HEK293 (cell line): ENCODE measurements at regions not wholly inside any gene's neighbourhood (a gene's known extent, or its start where the extent isn't known, plus 50 kb on each side); places are given as distances from the start of the nearest gene placed in this dataset.

Experiments used
- CTCF ChIA-PET: fragments of 350-600 bp; formaldehyde crosslinking; extraction: SDS; loops from one replicate; lab custom pipeline; 2021; ENCODE audit warnings: antibody characterized with exemption; lab: Yijun Ruan, JAX
- POLR2A ChIA-PET: fragments of 300-600 bp; formaldehyde crosslinking; extraction: SDS; loops from one replicate; lab custom pipeline; 2020; ENCODE audit warnings: antibody characterized with exemption, inconsistent platforms; lab: Yijun Ruan, JAX
- H3K27ac ChIP-seq: fragments of 200-500 bp; sonication (Bioruptor generic); 2 replicates; pipeline ENCODE4 v1.5.1; 2014; ENCODE audit warnings: low read depth, low read length, control low read depth, inconsistent platforms; ENCODE audit errors: extremely low read depth
- H3K36me3 ChIP-seq, 2 experiments: fragments of 200-500 bp in 1 of 2; sonication (Bioruptor generic) in 1 of 2; 1 replicate in 1 of 2; 2 replicates in 1 of 2; pipeline ENCODE4 v1.5.1; 2014 to 2017; ENCODE audit warnings: inconsistent platforms in 2 of 2, low read length in 2 of 2; ENCODE audit not compliant: control insufficient read depth in 2 of 2, insufficient read depth in 1 of 2
- H3K4me1 ChIP-seq: fragments of 200-500 bp; sonication (Bioruptor generic); 2 replicates; pipeline ENCODE4 v1.5.1; 2014; ENCODE audit warnings: mild to moderate bottlenecking, low read length, inconsistent platforms; ENCODE audit not compliant: control insufficient read depth, insufficient read depth
- H3K4me3 ChIP-seq: 2 replicates; pipeline ENCODE4 v1.5.1; 2011; ENCODE audit warnings: low read depth, mild to moderate bottlenecking, control low read depth, low read length, moderate library complexity
- H3K9me3 ChIP-seq: fragments of 200-500 bp; sonication (Bioruptor generic); 2 replicates; pipeline ENCODE4 v1.5.1; 2014; ENCODE audit warnings: low read depth, low read length, inconsistent platforms; ENCODE audit not compliant: control insufficient read depth, insufficient read depth
- GLI4 ChIP-seq: fragments of 450-650 bp; formaldehyde crosslinking; IDR thresholded peaks from 2 replicates; pipeline ENCODE4 v1.5.1; 2016; ENCODE audit warnings: missing biosample characterization, missing genetic modification characterization
- SP7 ChIP-seq: fragments of 450-650 bp; formaldehyde crosslinking; IDR thresholded peaks from 2 replicates; pipeline ENCODE4 v1.5.1; 2016; ENCODE audit warnings: missing biosample characterization, missing genetic modification characterization
- ZFP37 ChIP-seq: fragments of 450-650 bp; formaldehyde crosslinking; IDR thresholded peaks from 2 replicates; pipeline ENCODE4 v1.5.1; 2016; ENCODE audit warnings: missing biosample characterization, missing genetic modification characterization
- ZNF211 ChIP-seq: fragments of 450-650 bp; formaldehyde crosslinking; IDR thresholded peaks from 2 replicates; pipeline ENCODE4 v1.5.1; 2016; ENCODE audit warnings: low read depth, missing biosample characterization, missing genetic modification characterization
- ZNF223 ChIP-seq: fragments of 450-650 bp; formaldehyde crosslinking; IDR thresholded peaks from 2 replicates; pipeline ENCODE4 v1.5.1; 2016; ENCODE audit warnings: missing biosample characterization, missing genetic modification characterization
- ZNF266 ChIP-seq: fragments of 450-650 bp; formaldehyde crosslinking; IDR thresholded peaks from 2 replicates; pipeline ENCODE4 v1.5.1; 2016; ENCODE audit warnings: missing biosample characterization, missing genetic modification characterization, low read depth
- ZNF274 ChIP-seq, 2 experiments: fragments of 200-500 bp in 1 of 2; fragments of 450-650 bp in 1 of 2; sonication (Bioruptor generic) in 1 of 2; formaldehyde crosslinking in 1 of 2; IDR thresholded peaks; 2 replicates each; pipeline versions ENCODE4 v1.5.1 to v1.6.1; 2014 to 2016; ENCODE audit warnings: borderline replicate concordance in 1 of 2, inconsistent platforms in 1 of 2, low read length in 1 of 2, missing biosample characterization in 1 of 2, missing genetic modification characterization in 1 of 2
- ZNF354C ChIP-seq: fragments of 450-650 bp; formaldehyde crosslinking; IDR thresholded peaks from 2 replicates; pipeline ENCODE4 v1.5.1; 2016; ENCODE audit warnings: missing biosample characterization, missing genetic modification characterization, low read depth, borderline replicate concordance
- ZNF544 ChIP-seq: fragments of 450-650 bp; formaldehyde crosslinking; IDR thresholded peaks from 2 replicates; pipeline ENCODE4 v1.5.0; 2017; ENCODE audit warnings: missing biosample characterization, missing genetic modification characterization
- ZNF600 ChIP-seq: fragments of 450-650 bp; formaldehyde crosslinking; IDR thresholded peaks from 2 replicates; pipeline ENCODE4 v1.5.1; 2016; ENCODE audit warnings: missing biosample characterization, missing genetic modification characterization
- ZNF660 ChIP-seq: fragments of 450-650 bp; IDR thresholded peaks from 2 replicates; pipeline ENCODE4 v1.5.1; 2018; ENCODE audit warnings: missing biosample characterization, mild to moderate bottlenecking, missing genetic modification characterization
- ZNF677 ChIP-seq: fragments of 450-650 bp; IDR thresholded peaks from 2 replicates; pipeline ENCODE4 v1.5.0; 2018; ENCODE audit warnings: missing biosample characterization, mild to moderate bottlenecking, missing genetic modification characterization, moderate library complexity
- ZNF768 ChIP-seq: fragments of 450-650 bp; formaldehyde crosslinking; IDR thresholded peaks from 2 replicates; pipeline ENCODE4 v1.5.1; 2018; ENCODE audit warnings: missing biosample characterization, mild to moderate bottlenecking, missing genetic modification characterization
- ZNF843 ChIP-seq: fragments of 450-650 bp; formaldehyde crosslinking; IDR thresholded peaks from 2 replicates; pipeline ENCODE4 v1.5.1; 2016; ENCODE audit warnings: missing biosample characterization, missing genetic modification characterization
- ZSCAN16 ChIP-seq: fragments of 450-650 bp; formaldehyde crosslinking; IDR thresholded peaks from 2 replicates; pipeline ENCODE4 v1.5.1; 2016; ENCODE audit warnings: missing biosample characterization, missing genetic modification characterization
- TF ChIP-seq, protein P1 (sequence below): fragments of 450-650 bp; formaldehyde crosslinking; IDR thresholded peaks from 2 replicates; pipeline ENCODE4 v1.5.1; 2016; ENCODE audit warnings: missing biosample characterization, missing genetic modification characterization
- TF ChIP-seq, protein P2 (sequence below): fragments of 450-650 bp; formaldehyde crosslinking; IDR thresholded peaks from 2 replicates; pipeline ENCODE4 v1.5.1; 2016; ENCODE audit warnings: missing biosample characterization, missing genetic modification characterization
- TF ChIP-seq, protein P3 (sequence below): fragments of 450-650 bp; formaldehyde crosslinking; IDR thresholded peaks from 2 replicates; pipeline ENCODE4 v1.5.1; 2016; ENCODE audit warnings: missing biosample characterization, missing genetic modification characterization
- TF ChIP-seq, protein P4 (sequence below): fragments of 450-650 bp; formaldehyde crosslinking; IDR thresholded peaks from 2 replicates; pipeline ENCODE4 v1.5.1; 2016; ENCODE audit warnings: missing biosample characterization, missing genetic modification characterization
- TF ChIP-seq, protein P5 (sequence below): fragments of 450-650 bp; formaldehyde crosslinking; IDR thresholded peaks from 2 replicates; pipeline ENCODE4; 2016; ENCODE audit warnings: missing biosample characterization, missing genetic modification characterization
- TF ChIP-seq, protein P6 (sequence below): fragments of 450-650 bp; formaldehyde crosslinking; IDR thresholded peaks from 2 replicates; pipeline ENCODE4 v1.5.1; 2016; ENCODE audit warnings: missing biosample characterization, missing genetic modification characterization
- TF ChIP-seq, protein P7 (sequence below): fragments of 450-650 bp; formaldehyde crosslinking; IDR thresholded peaks from 2 replicates; pipeline ENCODE4 v1.5.1; 2016; ENCODE audit warnings: missing biosample characterization, missing genetic modification characterization

DNA sequence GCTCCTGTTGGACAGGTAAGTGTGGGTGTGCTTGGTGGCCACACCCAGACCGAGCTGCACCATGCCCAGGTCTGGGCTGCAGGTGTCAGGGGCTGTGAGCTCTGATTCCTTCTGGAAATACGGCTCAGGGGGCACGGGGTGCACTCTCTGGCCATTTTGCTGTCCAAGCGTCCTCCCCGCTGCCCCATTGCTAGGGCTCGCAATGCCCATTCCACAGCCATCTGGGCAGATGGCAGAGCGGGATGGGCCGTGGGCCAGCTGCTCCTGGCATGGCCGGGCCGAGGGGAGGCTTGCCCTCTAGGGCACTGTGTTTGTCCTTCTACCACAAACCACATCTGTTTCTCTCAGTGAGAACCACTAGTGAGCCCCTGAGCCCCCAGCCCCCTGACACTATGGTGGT is 67.9 kb upstream of the RXRA start:
- ChIA-PET POLR2A (no interaction called here), CTCF (interaction anchor here (1.8 kb wide), 1 partner anchor 88 kb away, joined by 7 read pairs; no protein-coding TSS in a partner anchor)

DNA sequence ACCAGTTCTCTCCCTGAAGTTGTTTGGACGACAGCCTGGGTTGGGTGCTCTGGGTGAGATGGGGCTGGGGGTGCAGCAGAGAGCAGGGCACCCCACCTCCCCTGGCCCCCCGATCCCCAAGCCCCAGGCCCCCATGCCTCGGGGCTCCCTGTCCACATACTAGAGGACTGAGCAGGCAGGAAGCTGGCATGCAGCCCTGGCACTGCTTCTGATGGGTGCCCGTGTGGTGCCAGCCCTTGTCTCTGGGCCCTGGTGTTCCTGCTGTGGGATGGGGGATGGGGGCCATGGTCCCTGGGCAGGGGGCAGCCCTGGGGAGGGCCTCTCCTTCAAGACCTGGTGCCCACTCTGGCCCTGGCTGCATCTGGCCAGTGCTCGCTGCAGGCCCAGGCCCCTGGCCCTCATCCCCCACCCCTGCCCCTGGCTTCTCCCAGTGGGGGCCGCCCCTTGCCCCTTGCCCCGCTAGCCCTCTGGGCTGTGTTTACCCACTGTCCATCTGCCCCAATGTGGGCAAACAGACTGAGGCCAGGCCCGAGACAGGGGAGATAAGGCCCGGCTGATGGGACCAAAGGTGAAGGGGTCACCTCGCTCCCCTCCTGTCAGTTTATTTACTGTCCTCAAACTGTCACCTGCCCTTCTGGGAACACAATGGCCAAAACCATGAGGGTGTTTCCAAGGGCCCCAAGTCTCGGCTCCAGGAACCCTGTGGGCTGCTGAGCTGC is 67.3 kb upstream of the RXRA start:
- Histone ChIP-seq H3K36me3 (no peaks in the 10 kb centered on the region), H3K4me3 (no peak overlapping the region), H3K4me1 (no peaks in the 10 kb centered on the region), H3K27ac (no peak overlapping the region), H3K9me3 (no peaks in the 10 kb centered on the region)
- POLR2A ChIA-PET: no interaction called here
- TF ChIP-seq ZFP37 (tag by site-specific recombination): no peak
- TF ChIP-seq GLI4: no peak
- TF ChIP-seq ZNF843 (tag by site-specific recombination): no peak
- TF ChIP-seq, protein P1, sequence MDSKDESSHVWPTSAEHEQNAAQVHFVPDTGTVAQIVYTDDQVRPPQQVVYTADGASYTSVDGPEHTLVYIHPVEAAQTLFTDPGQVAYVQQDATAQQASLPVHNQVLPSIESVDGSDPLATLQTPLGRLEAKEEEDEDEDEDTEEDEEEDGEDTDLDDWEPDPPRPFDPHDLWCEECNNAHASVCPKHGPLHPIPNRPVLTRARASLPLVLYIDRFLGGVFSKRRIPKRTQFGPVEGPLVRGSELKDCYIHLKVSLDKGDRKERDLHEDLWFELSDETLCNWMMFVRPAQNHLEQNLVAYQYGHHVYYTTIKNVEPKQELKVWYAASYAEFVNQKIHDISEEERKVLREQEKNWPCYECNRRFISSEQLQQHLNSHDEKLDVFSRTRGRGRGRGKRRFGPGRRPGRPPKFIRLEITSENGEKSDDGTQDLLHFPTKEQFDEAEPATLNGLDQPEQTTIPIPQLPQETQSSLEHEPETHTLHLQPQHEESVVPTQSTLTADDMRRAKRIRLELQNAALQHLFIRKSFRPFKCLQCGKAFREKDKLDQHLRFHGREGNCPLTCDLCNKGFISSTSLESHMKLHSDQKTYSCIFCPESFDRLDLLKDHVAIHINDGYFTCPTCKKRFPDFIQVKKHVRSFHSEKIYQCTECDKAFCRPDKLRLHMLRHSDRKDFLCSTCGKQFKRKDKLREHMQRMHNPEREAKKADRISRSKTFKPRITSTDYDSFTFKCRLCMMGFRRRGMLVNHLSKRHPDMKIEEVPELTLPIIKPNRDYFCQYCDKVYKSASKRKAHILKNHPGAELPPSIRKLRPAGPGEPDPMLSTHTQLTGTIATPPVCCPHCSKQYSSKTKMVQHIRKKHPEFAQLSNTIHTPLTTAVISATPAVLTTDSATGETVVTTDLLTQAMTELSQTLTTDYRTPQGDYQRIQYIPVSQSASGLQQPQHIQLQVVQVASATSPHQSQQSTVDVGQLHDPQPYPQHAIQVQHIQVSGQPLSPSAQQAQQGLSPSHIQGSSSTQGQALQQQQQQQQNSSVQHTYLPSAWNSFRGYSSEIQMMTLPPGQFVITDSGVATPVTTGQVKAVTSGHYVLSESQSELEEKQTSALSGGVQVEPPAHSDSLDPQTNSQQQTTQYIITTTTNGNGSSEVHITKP (tag by site-specific recombination): no peak
- no peak for TF ChIP-seq ZNF660 (tag by site-specific recombination)
- TF ChIP-seq ZNF544 (tag by site-specific recombination): no peak
- CTCF ChIA-PET: no interaction called here

More for the DNA sequence above, 67.9 kb upstream of the RXRA start:
- H3K4me3 ChIP-seq: no peak overlapping the region
- no peaks in the 10 kb centered on the region for H3K36me3 ChIP-seq
- no peak overlapping the region for H3K27ac ChIP-seq
- no peaks in the 10 kb centered on the region for H3K4me1 ChIP-seq
- H3K9me3 ChIP-seq: no peaks in the 10 kb centered on the region
- TF ChIP-seq, protein P2, sequence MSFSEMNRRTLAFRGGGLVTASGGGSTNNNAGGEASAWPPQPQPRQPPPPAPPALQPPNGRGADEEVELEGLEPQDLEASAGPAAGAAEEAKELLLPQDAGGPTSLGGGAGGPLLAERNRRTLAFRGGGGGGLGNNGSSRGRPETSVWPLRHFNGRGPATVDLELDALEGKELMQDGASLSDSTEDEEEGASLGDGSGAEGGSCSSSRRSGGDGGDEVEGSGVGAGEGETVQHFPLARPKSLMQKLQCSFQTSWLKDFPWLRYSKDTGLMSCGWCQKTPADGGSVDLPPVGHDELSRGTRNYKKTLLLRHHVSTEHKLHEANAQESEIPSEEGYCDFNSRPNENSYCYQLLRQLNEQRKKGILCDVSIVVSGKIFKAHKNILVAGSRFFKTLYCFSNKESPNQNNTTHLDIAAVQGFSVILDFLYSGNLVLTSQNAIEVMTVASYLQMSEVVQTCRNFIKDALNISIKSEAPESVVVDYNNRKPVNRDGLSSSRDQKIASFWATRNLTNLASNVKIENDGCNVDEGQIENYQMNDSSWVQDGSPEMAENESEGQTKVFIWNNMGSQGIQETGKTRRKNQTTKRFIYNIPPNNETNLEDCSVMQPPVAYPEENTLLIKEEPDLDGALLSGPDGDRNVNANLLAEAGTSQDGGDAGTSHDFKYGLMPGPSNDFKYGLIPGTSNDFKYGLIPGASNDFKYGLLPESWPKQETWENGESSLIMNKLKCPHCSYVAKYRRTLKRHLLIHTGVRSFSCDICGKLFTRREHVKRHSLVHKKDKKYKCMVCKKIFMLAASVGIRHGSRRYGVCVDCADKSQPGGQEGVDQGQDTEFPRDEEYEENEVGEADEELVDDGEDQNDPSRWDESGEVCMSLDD (tag by site-specific recombination): no peak
- TF ChIP-seq ZNF266 (no peak), ZNF677 (tag by site-specific recombination) (no peak), ZNF660 (tag by site-specific recombination) (no peak), ZNF223 (tag by site-specific recombination) (no peak), ZSCAN16 (no peak), ZNF211 (tag by site-specific recombination) (no peak), ZNF768 (tag by site-specific recombination) (no peak), SP7 (no peak), ZNF354C (tag by site-specific recombination) (no peak), ZNF600 (no peak), ZNF274 (IDR thresholded peaks at IDR 0.05; ENCODE audit: low read length) (no peak), ZNF274 (tag by site-specific recombination; IDR thresholded peaks at IDR 0.05; ENCODE audit: borderline replicate concordance) (no peak)
- TF ChIP-seq, protein P3, sequence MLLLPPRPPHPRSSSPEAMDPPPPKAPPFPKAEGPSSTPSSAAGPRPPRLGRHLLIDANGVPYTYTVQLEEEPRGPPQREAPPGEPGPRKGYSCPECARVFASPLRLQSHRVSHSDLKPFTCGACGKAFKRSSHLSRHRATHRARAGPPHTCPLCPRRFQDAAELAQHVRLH (tag by site-specific recombination): no peak
- TF ChIP-seq, protein P4, sequence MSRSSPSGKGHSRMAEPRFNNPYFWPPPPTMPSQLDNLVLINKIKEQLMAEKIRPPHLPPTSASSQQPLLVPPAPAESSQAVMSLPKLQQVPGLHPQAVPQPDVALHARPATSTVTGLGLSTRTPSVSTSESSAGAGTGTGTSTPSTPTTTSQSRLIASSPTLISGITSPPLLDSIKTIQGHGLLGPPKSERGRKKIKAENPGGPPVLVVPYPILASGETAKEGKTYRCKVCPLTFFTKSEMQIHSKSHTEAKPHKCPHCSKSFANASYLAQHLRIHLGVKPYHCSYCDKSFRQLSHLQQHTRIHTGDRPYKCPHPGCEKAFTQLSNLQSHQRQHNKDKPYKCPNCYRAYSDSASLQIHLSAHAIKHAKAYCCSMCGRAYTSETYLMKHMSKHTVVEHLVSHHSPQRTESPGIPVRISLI (tag by site-specific recombination): no peak
- TF ChIP-seq, protein P5, sequence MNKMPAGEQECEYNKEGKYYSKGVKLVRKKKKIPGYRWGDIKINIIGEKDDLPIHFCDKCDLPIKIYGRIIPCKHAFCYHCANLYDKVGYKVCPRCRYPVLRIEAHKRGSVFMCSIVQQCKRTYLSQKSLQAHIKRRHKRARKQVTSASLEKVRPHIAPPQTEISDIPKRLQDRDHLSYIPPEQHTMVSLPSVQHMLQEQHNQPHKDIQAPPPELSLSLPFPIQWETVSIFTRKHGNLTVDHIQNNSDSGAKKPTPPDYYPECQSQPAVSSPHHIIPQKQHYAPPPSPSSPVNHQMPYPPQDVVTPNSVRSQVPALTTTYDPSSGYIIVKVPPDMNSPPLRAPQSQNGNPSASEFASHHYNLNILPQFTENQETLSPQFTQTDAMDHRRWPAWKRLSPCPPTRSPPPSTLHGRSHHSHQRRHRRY (tag by site-specific recombination): no peak
- TF ChIP-seq, protein P6, sequence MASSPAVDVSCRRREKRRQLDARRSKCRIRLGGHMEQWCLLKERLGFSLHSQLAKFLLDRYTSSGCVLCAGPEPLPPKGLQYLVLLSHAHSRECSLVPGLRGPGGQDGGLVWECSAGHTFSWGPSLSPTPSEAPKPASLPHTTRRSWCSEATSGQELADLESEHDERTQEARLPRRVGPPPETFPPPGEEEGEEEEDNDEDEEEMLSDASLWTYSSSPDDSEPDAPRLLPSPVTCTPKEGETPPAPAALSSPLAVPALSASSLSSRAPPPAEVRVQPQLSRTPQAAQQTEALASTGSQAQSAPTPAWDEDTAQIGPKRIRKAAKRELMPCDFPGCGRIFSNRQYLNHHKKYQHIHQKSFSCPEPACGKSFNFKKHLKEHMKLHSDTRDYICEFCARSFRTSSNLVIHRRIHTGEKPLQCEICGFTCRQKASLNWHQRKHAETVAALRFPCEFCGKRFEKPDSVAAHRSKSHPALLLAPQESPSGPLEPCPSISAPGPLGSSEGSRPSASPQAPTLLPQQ (tag by site-specific recombination): no peak
- TF ChIP-seq, protein P7, sequence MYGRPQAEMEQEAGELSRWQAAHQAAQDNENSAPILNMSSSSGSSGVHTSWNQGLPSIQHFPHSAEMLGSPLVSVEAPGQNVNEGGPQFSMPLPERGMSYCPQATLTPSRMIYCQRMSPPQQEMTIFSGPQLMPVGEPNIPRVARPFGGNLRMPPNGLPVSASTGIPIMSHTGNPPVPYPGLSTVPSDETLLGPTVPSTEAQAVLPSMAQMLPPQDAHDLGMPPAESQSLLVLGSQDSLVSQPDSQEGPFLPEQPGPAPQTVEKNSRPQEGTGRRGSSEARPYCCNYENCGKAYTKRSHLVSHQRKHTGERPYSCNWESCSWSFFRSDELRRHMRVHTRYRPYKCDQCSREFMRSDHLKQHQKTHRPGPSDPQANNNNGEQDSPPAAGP (tag by site-specific recombination): no peak
